Activated CD8-positive, alpha-beta memory T cell treated with anti-CD3 and anti-CD28 coated beads, Interleukin-2, amount 10 ng/mL, durations not matched to agents 7 days and 5 days (primary cell): ENCODE measurements at regions not wholly inside any gene's neighbourhood (a gene's known extent, or its start where the extent isn't known, plus 50 kb on each side); places are given as distances from the start of the nearest gene placed in this dataset.

Source experiments
- ATAC-seq: fragments of 150-1000 bp; cut with Tn5 transposase; one replicate; pipeline ENCODE4 v1.10.0; 2021; ENCODE audit warnings: moderate library complexity
- CTCF ChIA-PET: fragments of 350-600 bp; sonication (Branson Sonifier 250); formaldehyde crosslinking; loops from one replicate; lab custom pipeline; 2021; ENCODE audit warnings: antibody characterized with exemption; lab: Charles Lee
- DNase-seq: peaks from one replicate; pipeline ENCODE4 v3.0.0-alpha.2; 2020
- H3K27ac Mint-ChIP-seq: one replicate; pipeline ENCODE4 v1.8.0; 2021; ENCODE audit warnings: mild to moderate bottlenecking, mixed read lengths
- H3K27me3 Mint-ChIP-seq: one replicate; pipeline ENCODE4 v1.8.0; 2021; ENCODE audit warnings: mixed read lengths
- H3K36me3 Mint-ChIP-seq: one replicate; pipeline ENCODE4 v1.8.0; 2021; ENCODE audit warnings: mild to moderate bottlenecking, mixed read lengths
- H3K4me1 Mint-ChIP-seq: one replicate; pipeline ENCODE4 v1.8.0; 2021; ENCODE audit warnings: mixed read lengths
- H3K4me3 Mint-ChIP-seq: one replicate; pipeline ENCODE4 v1.8.0; 2021; ENCODE audit warnings: mild to moderate bottlenecking, moderate library complexity, mixed read lengths
- H3K9me3 Mint-ChIP-seq: one replicate; pipeline ENCODE4 v1.8.0; 2022; ENCODE audit warnings: low read depth, mixed read lengths

DNA sequence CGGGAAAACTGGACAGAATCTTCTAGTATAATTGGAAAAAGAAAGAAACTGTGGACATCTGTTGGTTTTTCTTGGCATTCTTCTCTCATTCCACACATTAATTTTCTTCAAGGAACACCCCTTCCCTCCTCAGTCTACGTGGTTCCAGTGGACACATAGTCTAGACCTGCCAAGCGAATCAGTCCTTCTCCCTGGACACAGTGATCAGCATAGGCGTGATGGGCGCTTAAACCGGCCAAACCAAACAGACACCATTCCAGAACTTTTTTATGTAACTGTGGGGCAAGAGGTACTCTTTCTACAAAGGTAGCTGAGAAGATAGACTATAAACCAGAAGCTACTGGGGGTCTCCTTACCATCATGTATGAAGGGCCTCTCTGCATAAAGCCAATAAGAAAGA, 121.8 kb upstream of the COX10 start:
- H3K4me3 Mint-ChIP-seq = no peak overlapping the region
- no peaks in the 10 kb centered on the region for H3K9me3 Mint-ChIP-seq
- no peak overlapping the region for H3K27ac Mint-ChIP-seq
- DNase-seq = no peak
- no peaks in the 10 kb centered on the region for H3K4me1 Mint-ChIP-seq
- no peak for ATAC-seq
- CTCF ChIA-PET = no interaction called here
- no peaks in the 10 kb centered on the region for H3K27me3 Mint-ChIP-seq
- no peaks in the 10 kb centered on the region for H3K36me3 Mint-ChIP-seq

DNA sequence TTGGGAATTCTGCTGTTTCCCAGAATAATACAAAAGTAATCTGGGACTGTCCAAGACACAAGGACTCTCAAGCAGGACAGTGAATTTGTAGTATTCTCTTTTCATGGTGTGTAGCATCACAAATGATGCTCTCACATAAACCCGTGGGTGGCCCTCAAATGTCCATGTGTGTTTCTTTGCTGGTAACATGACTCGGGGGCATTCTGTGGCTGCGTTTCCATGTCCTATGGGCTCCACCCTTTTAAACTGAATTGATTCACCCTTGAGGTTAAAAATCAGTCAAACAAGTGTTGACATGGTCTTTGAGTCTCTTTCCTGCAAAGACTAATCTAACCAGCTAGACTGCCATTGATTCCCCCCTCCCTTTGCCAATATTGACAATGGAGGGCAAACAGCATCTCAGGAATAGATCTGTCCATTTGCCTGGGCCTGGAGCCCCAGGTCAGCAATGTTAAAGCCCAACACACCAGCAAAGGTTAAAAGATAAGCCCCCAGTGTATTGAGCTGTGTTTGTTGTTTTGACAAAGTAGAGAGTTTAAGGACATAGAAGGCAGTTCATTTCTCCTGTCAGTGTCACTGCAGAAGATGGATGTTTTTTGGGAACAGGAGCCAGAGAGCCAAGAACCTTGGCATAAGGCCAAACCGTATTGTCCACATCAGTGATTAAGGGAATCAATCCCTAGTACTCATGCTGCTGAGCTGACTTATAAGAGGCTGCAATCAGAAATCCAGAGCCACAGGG, 117.1 kb upstream of the COX10 start:
- no peaks in the 10 kb centered on the region for H3K4me1 Mint-ChIP-seq
- no peaks in the 10 kb centered on the region for H3K36me3 Mint-ChIP-seq

DNA sequence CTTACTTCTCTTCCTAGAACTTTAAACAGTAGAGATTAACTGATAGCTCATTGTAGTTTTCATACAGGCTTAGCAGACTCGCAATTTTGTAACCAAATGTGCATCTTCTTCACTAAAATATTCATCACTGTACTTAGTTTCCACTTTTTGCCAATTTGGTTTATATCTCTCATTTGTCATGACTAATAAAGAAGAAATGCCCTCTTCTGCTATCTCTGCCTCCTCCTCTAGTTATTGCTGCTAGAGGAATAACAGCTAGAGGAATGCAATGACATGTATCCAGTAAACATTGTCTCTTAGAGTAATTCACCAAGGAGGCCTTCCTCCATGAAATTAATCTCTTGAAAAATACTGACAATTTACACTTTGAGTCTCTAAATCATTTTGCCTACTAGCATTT, 115.5 kb upstream of the COX10 start:
- CTCF ChIA-PET = no interaction called here
- DNase-seq = no peak
- Mint-ChIP-seq H3K36me3 (no peaks in the 10 kb centered on the region), H3K4me1 (no peaks in the 10 kb centered on the region), H3K9me3 (no peaks in the 10 kb centered on the region), H3K27ac (no peak overlapping the region), H3K4me3 (no peak overlapping the region), H3K27me3 (no peaks in the 10 kb centered on the region)
- ATAC-seq = no peak

More for the DNA sequence above, 117.1 kb upstream of the COX10 start:
- DNase-seq (no peak), ATAC-seq (no peak)
- Mint-ChIP-seq H3K27me3 (no peaks in the 10 kb centered on the region), H3K9me3 (no peaks in the 10 kb centered on the region), H3K4me3 (no peak overlapping the region), H3K27ac (no peak overlapping the region)
- CTCF ChIA-PET = no interaction called here

DNA sequence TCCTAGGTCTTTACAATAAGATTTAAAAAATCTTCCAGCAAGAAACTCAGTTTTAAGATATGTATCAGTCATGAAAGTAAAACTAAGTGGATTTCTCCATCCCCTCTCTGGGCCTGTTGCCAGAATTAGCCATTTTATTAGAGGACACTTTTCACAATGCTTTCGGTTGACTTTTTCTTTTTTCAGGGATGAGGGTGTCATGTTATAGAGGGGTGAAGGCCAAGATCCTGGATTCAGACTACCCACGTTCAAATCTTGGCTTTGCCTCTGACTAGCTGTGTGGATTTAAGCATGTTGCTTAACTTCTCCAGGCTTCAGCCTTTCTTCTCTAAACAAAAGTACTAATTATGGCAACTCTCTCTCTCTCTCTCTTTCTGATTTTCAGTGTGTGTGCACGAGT, 111.7 kb upstream of the COX10 start:
- no peaks in the 10 kb centered on the region for H3K27me3 Mint-ChIP-seq
- peaks cover 1% of the 10 kb centered on the region for H3K36me3 Mint-ChIP-seq
- DNase-seq = no peak
- no peak for ATAC-seq
- H3K4me3 Mint-ChIP-seq = no peak overlapping the region
- no peak overlapping the region for H3K27ac Mint-ChIP-seq
- peaks cover 7% of the 10 kb centered on the region for H3K4me1 Mint-ChIP-seq
- CTCF ChIA-PET = no interaction called here
- no peaks in the 10 kb centered on the region for H3K9me3 Mint-ChIP-seq

DNA sequence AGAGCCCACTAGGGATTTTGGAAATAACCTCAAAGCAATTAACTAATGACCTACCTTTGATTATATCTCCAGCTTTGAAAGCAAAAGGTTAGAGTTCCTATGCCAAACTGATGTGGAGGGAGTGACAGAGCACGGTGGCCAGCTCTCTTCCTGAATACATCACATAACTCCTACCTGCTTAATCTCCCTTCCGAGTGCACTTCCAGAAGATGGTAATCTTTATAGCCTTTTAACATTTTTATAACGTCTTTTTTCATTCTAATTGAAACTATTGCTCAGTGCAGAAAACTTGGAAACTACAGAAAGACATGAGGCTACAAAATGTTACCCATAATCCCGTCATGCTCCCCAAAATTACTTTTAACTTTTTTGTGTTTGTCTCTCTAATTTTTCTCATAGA, 110.5 kb upstream of the COX10 start:
- no peak for ATAC-seq
- Mint-ChIP-seq H3K4me1 (peaks cover 14% of the 10 kb centered on the region), H3K36me3 (peaks cover 2% of the 10 kb centered on the region), H3K27ac (no peak overlapping the region), H3K9me3 (no peaks in the 10 kb centered on the region), H3K27me3 (no peaks in the 10 kb centered on the region), H3K4me3 (no peak overlapping the region)
- DNase-seq = no peak
- CTCF ChIA-PET = no interaction called here

DNA sequence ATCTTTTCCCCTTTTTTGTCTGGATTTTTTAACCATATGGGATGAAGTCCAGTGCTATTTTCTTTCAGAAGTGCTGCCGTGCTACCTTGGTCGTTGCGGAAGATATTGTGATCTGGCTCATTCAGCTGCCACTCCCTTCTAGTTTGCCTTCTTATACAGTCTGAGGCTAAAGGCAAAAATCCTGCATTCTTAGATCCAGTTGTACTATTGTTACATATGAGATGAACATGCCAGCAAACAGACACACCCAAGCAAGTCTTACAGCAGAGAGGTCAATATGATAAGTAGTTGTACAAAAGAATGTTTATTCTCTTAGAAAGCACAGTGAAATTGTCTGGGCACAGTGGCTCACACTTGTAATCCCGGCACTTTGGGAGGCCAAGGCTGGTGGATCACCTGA, 108.0 kb upstream of the COX10 start:
- peaks cover 4% of the 10 kb centered on the region for H3K27me3 Mint-ChIP-seq
- H3K36me3 Mint-ChIP-seq = peaks cover 2% of the 10 kb centered on the region
- no peaks in the 10 kb centered on the region for H3K9me3 Mint-ChIP-seq
- ATAC-seq = no peak
- no peak overlapping the region for H3K4me3 Mint-ChIP-seq
- H3K27ac Mint-ChIP-seq = no peak overlapping the region
- peaks cover 14% of the 10 kb centered on the region for H3K4me1 Mint-ChIP-seq
- no peak for DNase-seq
- CTCF ChIA-PET = no interaction called here

DNA sequence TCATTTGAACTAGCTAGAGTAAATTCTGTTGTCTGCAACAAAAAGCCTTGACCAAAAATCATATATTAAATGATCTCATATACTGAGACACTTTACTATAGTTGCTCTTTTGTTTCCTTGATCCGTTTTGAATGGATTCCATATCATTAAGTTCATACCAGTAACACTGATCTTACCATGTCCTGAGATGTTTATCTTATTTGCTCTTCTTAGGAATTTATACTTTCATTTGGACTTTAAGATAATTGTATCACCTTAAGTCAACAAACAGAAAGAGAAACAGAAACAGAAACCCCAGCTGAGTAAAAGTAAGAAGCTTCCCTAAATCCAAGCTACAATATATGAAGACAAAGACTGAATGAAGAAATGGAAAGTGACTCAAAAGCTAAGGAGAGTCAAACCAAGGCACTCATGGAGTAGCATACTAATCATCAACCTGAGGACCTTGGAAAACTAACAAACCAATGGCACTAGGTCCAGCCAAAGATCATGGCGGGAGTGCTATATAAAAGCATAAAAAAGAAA, 106.5 kb upstream of the COX10 start:
- no peak overlapping the region for H3K4me3 Mint-ChIP-seq
- H3K36me3 Mint-ChIP-seq = peaks cover 2% of the 10 kb centered on the region
- ATAC-seq (no peak), DNase-seq (no peak)
- H3K9me3 Mint-ChIP-seq = no peaks in the 10 kb centered on the region
- peak overlapping the region; percentile 17 for H3K27ac Mint-ChIP-seq
- H3K27me3 Mint-ChIP-seq = peaks cover 4% of the 10 kb centered on the region
- H3K4me1 Mint-ChIP-seq = peaks cover 14% of the 10 kb centered on the region
- CTCF ChIA-PET = no interaction called here

DNA sequence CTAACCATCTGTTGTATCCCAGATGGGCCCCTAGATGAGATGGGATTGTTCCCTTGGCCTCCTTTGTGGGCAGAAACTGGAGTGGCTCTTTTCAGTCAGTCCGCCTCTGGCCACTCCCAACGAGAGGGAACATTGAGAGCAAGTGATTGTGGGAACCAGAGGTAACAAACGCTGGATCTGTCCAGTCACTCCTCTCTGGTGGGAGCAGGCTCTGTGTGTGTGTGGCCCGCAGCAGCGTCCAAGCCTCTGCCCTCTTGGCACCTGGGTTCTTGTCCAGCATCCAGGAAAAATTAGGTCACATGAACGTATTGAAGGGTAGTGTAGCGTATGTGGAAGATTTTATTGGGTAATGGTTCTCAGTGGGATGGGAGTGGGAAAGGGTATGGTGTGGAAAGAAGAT, 101.9 kb upstream of the COX10 start:
- H3K36me3 Mint-ChIP-seq = peaks cover 2% of the 10 kb centered on the region
- CTCF ChIA-PET = no interaction called here
- H3K4me1 Mint-ChIP-seq = peaks cover 9% of the 10 kb centered on the region
- H3K27ac Mint-ChIP-seq = no peak overlapping the region
- H3K27me3 Mint-ChIP-seq = peaks cover 4% of the 10 kb centered on the region
- no peaks in the 10 kb centered on the region for H3K9me3 Mint-ChIP-seq
- no peak for ATAC-seq
- DNase-seq = no peak
- H3K4me3 Mint-ChIP-seq = no peak overlapping the region

DNA sequence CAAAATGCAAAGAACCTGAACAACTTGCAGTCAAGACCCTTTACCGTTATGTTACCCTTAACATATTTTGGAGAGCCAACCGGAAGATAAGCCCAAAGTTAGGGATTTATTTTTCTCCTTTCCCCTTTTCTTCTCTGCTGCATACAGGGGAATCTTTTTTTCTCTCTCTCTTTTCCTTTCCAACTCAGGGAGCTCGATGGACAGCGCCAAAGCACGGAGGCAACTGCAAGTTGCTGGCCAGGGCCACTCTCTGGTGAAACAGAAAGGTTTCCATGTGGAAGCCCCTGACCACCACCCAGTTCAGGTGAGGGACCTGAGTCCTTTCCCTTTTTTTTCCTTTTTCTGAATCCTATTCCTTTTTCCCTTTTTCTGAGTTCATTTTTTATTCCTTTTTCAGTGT, 98.8 kb upstream of the COX10 start:
- Mint-ChIP-seq H3K4me1 (no peaks in the 10 kb centered on the region), H3K36me3 (no peaks in the 10 kb centered on the region), H3K9me3 (no peaks in the 10 kb centered on the region), H3K4me3 (no peak overlapping the region), H3K27ac (no peak overlapping the region), H3K27me3 (no peaks in the 10 kb centered on the region)
- no peak for DNase-seq
- no peak for ATAC-seq
- CTCF ChIA-PET = no interaction called here

DNA sequence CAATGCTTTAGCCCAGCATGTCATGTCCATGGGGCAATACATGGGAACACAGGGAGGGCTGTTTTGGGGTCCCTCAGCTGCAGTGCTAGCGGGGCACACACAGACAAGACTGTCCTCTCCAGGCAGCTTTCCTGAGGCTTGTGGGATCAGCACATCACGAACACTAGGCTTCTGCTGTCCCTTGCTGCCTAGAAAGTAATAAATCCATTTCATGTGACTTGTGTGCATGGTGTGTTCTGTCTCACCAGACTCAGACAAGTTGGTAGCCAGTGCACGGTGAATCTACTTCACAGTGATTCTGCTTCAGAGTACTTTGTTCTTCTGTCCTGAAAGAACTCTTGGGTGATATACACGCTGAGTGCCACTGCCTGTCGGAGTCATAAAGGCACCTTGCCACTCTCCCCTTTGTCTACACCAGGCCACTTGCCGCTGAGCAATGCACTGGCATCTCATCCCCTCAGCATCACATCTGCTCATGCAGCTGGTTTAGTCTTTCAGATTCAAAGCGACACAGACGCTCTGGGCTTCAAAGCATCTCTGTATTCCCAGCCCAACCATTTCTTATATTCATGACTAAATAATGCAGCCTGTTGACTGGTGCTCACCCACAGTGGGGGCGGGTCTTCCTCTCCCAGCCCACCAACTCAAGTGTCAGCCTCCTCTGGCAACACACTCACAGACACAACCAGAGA, 95.2 kb upstream of the COX10 start:
- H3K27me3 Mint-ChIP-seq = no peaks in the 10 kb centered on the region
- no peak overlapping the region for H3K4me3 Mint-ChIP-seq
- CTCF ChIA-PET = no interaction called here
- H3K27ac Mint-ChIP-seq = no peak overlapping the region
- DNase-seq = no peak
- ATAC-seq = no peak
- peaks cover 2% of the 10 kb centered on the region for H3K9me3 Mint-ChIP-seq
- H3K36me3 Mint-ChIP-seq = peaks cover 7% of the 10 kb centered on the region
- H3K4me1 Mint-ChIP-seq = peaks cover 2% of the 10 kb centered on the region

DNA sequence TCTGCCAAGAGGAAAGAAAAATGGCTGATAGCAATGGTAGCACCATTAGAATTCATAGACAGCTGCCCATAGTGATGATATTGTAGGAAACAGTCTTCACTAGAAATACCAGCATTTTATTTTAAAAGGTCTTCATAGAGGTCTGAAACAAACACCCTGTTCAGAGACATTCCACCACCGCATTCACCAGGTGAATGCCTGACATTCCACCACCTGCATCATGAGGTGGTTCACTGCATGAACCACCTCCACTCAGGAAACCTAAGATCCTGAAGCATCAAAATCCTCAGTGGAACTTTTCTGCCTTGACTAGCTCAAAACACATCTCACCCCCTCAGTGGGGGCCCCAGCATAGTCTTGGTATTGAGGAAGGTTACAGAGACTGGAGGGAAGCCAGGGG, 91.5 kb upstream of the COX10 start:
- peaks cover 10% of the 10 kb centered on the region for H3K36me3 Mint-ChIP-seq
- peaks cover 2% of the 10 kb centered on the region for H3K4me1 Mint-ChIP-seq
- no peaks in the 10 kb centered on the region for H3K27me3 Mint-ChIP-seq
- CTCF ChIA-PET = no interaction called here
- no peak overlapping the region for H3K27ac Mint-ChIP-seq
- ATAC-seq (no peak), DNase-seq (no peak)
- H3K9me3 Mint-ChIP-seq = peaks cover 2% of the 10 kb centered on the region
- H3K4me3 Mint-ChIP-seq = no peak overlapping the region

DNA sequence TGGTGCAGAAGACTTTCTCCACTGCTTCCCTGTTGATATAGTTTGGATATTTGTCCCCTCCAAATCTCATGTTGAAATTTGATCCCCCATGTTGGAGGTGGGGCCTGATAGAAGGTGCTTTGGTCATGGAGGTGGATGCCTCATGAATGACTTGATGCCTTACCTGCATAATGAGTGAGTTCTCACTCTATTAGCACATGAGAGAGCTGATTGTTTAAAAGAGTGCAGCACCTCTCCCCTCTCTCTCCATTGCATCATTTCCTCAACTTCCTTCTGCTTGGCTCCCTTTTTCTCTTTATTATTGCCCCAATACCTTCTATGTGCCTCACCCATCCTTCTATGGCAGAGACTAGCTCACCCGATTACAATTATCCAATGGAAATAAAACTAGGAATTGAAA, 90.8 kb upstream of the COX10 start:
- peaks cover 2% of the 10 kb centered on the region for H3K9me3 Mint-ChIP-seq
- CTCF ChIA-PET = no interaction called here
- no peak overlapping the region for H3K4me3 Mint-ChIP-seq
- peaks cover 2% of the 10 kb centered on the region for H3K4me1 Mint-ChIP-seq
- peaks cover 10% of the 10 kb centered on the region for H3K36me3 Mint-ChIP-seq
- no peak for DNase-seq
- no peaks in the 10 kb centered on the region for H3K27me3 Mint-ChIP-seq
- no peak for ATAC-seq
- H3K27ac Mint-ChIP-seq = no peak overlapping the region

DNA sequence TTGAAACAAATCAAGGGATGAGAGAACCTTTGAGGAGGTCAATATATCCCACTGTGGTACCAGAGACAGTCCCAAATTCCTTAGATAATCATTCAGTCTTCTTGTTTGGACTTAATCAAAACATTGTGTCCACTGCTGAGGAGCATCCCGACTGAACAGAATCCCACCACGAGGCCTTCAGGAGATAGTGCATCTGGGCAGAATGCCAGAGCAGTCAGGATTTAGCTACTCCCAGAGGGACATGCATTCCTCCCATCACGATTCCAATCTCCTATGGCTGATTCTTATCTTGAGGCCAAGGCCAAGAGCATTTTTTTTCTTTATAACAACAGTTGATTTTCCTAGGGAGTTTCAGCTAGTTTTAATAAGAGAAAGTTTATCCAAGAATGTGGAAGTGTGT, 87.4 kb upstream of the COX10 start:
- Mint-ChIP-seq H3K27me3 (no peaks in the 10 kb centered on the region), H3K9me3 (no peaks in the 10 kb centered on the region), H3K4me1 (peaks cover 4% of the 10 kb centered on the region), H3K4me3 (no peak overlapping the region), H3K36me3 (peaks cover 6% of the 10 kb centered on the region), H3K27ac (no peak overlapping the region)
- CTCF ChIA-PET = interaction anchor here (0.7 kb wide), 1 partner anchor 573 kb away, joined by 3 read pairs; no protein-coding TSS in a partner anchor
- DNase-seq = no peak
- no peak for ATAC-seq

DNA sequence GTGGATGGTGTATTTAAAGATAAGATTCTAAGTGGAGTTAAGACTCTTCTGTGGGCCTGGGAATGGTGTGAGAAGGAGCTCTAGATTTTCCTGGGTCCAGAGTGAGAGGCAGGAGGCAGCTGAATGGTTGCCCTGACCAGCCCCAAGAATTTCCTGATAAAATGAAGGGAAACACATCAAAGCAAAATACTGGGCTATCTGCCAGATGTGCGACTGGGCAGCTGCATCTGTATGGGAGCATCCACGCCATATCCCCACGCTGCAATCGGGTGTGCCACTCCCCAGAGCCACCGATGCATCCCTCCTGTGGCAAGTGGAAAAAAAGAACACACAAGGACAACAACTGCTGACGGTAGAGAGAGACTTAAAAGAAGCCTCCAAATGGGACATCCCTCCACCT, 84.3 kb upstream of the COX10 start:
- Mint-ChIP-seq H3K9me3 (no peaks in the 10 kb centered on the region), H3K27me3 (no peaks in the 10 kb centered on the region), H3K27ac (no peak overlapping the region), H3K36me3 (peaks cover 1% of the 10 kb centered on the region), H3K4me3 (no peak overlapping the region), H3K4me1 (peaks cover 4% of the 10 kb centered on the region)
- CTCF ChIA-PET = interaction anchor here (0.6 kb wide), 1 partner anchor 378 kb away, joined by 3 read pairs; no protein-coding TSS in a partner anchor
- DNase-seq = no peak
- no peak for ATAC-seq
